ENCODE measurements at regions not wholly inside any gene's neighbourhood (a gene's known extent, or its start where the extent isn't known, plus 50 kb on each side); places are given as distances from the start of the nearest gene placed in this dataset.

GRCh38 chr13:97809576-97809975 lies 143.9 kb upstream of the IPO5 start:
- no peak for DNase-seq

GRCh38 chr13:97810152-97810551 lies 143.3 kb upstream of the IPO5 start:
- peak; percentile 57 for DNase-seq

GRCh38 chr13:97822377-97822776 lies 131.1 kb upstream of the IPO5 start:
- DNase-seq, result no peak

- DNase-seq, result no peak
Observed at GRCh38 chr13:97826421-97827012, 127.0 kb upstream of the IPO5 start.

GRCh38 chr13:97834250-97834649 lies 119.2 kb upstream of the IPO5 start:
- DNase-seq, result peak; percentile 31

- no peak for DNase-seq
Observed at GRCh38 chr13:97843189-97843588, 110.3 kb upstream of the IPO5 start.

GRCh38 chr13:97844151-97844550 lies 109.3 kb upstream of the IPO5 start:
- peak; percentile 16 for DNase-seq

- DNase-seq, result no peak
Observed at GRCh38 chr13:97848886-97849285, 104.6 kb upstream of the IPO5 start.

- peak; percentile 65 for DNase-seq
Observed at GRCh38 chr13:97849305-97849704, 104.2 kb upstream of the IPO5 start.

GRCh38 chr13:97851269-97851668 lies 102.2 kb upstream of the IPO5 start:
- peak; percentile 80 for DNase-seq

GRCh38 chr13:97852181-97852874 lies 101.1 kb upstream of the IPO5 start:
- no peak for DNase-seq

- DNase-seq, result no peak
Observed at GRCh38 chr13:97853550-97853949, 99.9 kb upstream of the IPO5 start.

- DNase-seq, result peak; percentile 80
Observed at GRCh38 chr13:97855570-97856303, 97.7 kb upstream of the IPO5 start.

- no peak for DNase-seq
Observed at GRCh38 chr13:97856304-97856675, 97.2 kb upstream of the IPO5 start.

- no peak for DNase-seq
Observed at GRCh38 chr13:97858161-97858560, 95.3 kb upstream of the IPO5 start.

- DNase-seq, result no peak
Observed at GRCh38 chr13:97866346-97866745, 87.1 kb upstream of the IPO5 start.

GRCh38 chr13:97866751-97867150 lies 86.7 kb upstream of the IPO5 start:
- no peak for DNase-seq

- peak; percentile 60 for DNase-seq
Observed at GRCh38 chr13:97873398-97873797, 80.1 kb upstream of the IPO5 start.

GRCh38 chr13:97875218-97875617 lies 78.3 kb upstream of the IPO5 start:
- no peak for DNase-seq

- DNase-seq, result no peak
Observed at GRCh38 chr13:97875911-97876310, 77.6 kb upstream of the IPO5 start.

- no peak for DNase-seq
Observed at GRCh38 chr13:97878431-97879375, 74.8 kb upstream of the IPO5 start.

GRCh38 chr13:97879646-97880310 lies 73.7 kb upstream of the IPO5 start:
- no peak for DNase-seq

- DNase-seq, result no peak
Observed at GRCh38 chr13:97880311-97880675, 73.2 kb upstream of the IPO5 start.
